Fibroblast of mammary gland (primary cell): ENCODE measurements at regions not wholly inside any gene's neighbourhood (a gene's known extent, or its start where the extent isn't known, plus 50 kb on each side); places are given as distances from the start of the nearest gene placed in this dataset.

ENCODE experiments used
- DNase-seq: peaks from one replicate; pipeline ENCODE4 v3.0.0-alpha.2; 2010; ENCODE audit warnings: low read depth
- H3K4me3 ChIP-seq: 2 replicates; pipeline ENCODE4 v1.5.1; 2011; ENCODE audit warnings: low read depth, mild to moderate bottlenecking, low read length, moderate library complexity; ENCODE audit not compliant: control insufficient read depth
- TF ChIP-seq, protein P1 (sequence below): conservative IDR thresholded peaks from 2 replicates; pipeline ENCODE4 v1.5.1; 2011; ENCODE audit warnings: low read depth, low read length, inconsistent platforms; ENCODE audit not compliant: control insufficient read depth, insufficient read depth

DNA sequence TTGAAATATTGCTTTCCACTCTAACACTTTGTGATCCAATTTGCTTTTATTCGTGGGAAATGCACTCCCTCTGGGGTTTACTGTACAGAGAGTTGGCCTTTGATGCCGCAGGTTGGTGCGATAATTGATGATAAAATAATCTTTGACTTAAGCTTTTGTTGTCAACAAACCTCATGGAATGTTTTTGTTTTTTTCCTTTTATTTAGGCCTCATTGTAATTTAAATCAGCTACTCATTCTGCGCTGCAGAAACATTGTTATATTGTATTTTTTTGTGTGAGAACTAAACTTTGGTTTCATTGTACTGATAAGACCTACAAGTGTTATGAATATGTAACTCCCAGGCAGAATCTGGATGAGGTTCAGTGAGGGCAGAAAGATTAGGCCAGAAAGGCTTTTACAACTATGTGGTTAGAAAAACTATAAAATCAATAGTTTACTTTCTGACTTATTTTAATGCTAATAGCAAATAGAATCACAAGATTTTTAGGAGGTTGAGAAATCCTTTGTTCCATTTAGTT is 76.8 kb upstream of the POM121L12 start:
- H3K4me3 ChIP-seq = no peak overlapping the region
- TF ChIP-seq, protein P1, sequence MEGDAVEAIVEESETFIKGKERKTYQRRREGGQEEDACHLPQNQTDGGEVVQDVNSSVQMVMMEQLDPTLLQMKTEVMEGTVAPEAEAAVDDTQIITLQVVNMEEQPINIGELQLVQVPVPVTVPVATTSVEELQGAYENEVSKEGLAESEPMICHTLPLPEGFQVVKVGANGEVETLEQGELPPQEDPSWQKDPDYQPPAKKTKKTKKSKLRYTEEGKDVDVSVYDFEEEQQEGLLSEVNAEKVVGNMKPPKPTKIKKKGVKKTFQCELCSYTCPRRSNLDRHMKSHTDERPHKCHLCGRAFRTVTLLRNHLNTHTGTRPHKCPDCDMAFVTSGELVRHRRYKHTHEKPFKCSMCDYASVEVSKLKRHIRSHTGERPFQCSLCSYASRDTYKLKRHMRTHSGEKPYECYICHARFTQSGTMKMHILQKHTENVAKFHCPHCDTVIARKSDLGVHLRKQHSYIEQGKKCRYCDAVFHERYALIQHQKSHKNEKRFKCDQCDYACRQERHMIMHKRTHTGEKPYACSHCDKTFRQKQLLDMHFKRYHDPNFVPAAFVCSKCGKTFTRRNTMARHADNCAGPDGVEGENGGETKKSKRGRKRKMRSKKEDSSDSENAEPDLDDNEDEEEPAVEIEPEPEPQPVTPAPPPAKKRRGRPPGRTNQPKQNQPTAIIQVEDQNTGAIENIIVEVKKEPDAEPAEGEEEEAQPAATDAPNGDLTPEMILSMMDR = no peak
- no peak for DNase-seq

DNA sequence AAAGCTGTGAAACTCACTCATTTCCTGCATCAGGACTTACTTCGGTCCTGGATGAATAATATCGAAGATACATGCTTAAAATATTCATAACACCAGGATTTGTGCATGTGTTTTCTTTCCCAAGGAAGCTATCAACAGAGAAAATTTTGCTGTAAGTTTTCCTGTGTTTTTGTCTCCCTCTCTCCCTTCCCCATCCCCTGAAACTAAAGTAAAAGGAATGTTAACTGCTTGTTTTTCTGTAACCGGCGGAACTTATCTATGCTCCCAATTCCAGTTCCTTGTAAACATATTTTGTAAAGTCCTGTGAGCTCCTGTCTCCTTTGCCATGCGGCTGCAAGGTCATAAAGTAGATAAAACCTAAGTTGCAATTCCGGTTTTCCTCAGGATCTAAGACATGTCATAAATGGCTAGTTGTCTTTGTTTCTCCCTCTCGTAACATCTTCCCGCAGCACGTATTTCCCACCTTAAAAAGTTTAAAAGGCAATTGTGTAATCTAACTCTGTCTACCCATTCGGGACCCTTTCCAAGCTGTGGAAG is 79.0 kb upstream of the POM121L12 start:
- H3K4me3 ChIP-seq = no peak overlapping the region
- TF ChIP-seq, protein P1 = no peak
- no peak for DNase-seq

DNA sequence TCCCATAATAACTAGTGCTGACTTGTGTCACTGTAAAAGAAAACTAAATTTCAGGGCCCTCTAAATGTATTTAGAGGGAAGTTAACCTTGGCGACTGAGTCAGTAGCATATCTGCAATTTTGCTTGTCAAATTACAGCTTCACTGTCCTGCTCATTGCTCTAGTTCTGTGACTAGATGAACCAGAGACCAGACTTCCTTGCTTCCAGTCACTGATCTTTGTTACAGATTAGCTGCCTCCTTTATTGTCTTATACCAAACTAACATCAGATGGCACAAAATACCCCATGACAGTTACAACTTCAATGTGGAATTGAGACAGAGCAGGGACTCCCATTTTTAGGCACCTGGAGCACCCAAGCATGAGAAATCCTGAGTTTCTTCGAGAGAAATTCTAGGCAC is 79.9 kb upstream of the POM121L12 start:
- TF ChIP-seq, protein P1 = no peak
- H3K4me3 ChIP-seq = no peak overlapping the region
- no peak for DNase-seq

DNA sequence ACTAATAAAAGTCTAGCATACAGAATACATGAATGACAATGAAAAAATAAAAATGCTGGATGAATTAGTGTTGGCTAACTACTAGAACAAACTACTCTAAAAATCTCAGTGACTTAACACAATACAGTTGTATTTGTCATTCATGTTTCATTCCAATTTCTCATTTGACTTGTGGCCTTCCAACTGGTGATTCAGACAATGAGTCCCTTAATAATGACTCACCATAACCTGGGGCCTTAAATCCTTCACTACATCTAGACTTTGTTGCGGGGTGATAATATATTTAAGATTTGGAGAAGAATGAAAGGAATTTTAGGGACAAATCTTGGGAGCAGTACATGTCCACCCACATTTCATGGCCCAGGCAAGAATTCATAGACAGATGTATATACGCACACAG is 90.5 kb upstream of the POM121L12 start:
- DNase-seq = peak; percentile 31
- no peak overlapping the region for H3K4me3 ChIP-seq
- TF ChIP-seq, protein P1 = no peak

DNA sequence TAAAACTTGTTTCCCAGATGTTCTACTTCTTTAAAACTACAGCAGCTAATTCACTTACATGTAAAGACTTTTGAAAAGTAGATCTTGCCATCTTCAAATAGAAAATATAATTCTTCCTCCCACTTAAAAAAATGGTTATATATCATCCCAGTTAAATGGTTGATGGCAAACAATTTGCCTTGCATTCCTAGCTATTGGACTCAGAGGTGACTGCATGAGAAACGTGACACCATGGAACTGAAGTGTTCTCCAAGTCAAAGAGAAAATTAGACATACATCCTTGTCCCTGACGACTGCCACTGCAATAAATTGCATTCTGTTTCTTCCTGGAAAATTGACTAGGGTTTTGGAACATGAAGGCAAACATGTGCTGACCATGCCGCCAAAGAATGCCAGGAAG is 95.0 kb upstream of the POM121L12 start:
- no peak for DNase-seq
- TF ChIP-seq, protein P1 = no peak
- H3K4me3 ChIP-seq = no peak overlapping the region

DNA sequence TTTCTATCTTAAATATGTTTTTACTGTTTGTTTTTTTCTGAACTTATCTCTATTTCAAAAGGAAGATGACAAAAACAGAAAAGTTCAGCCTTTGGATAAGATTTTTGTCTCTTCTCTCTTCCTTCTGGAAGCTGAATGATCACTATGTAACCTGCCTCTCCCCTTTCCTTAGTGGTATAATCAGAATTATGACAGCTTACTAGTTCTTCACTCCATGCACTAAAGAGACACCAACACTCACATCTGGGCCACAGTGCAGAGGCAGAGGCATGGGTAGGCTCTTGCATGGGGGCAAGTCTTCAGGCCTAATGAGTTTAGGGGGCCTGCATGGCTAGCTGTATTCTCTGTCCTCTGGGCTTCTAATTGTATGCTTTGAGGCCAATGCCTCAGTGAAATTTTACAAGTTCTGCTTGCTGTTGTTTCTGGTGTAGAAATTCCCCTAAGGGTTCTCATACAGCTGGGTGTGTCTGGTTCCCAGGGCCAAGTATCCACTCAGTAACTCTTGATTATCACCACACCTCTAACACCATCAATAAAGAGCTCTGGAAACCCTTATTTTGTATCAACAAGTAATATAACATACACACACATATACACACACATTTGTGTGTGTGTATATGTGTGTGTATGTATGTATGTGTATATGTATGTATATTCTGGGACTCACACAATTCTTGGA is 96.8 kb upstream of the POM121L12 start:
- DNase-seq = no peak
- H3K4me3 ChIP-seq = no peak overlapping the region
- TF ChIP-seq, protein P1 = no peak

DNA sequence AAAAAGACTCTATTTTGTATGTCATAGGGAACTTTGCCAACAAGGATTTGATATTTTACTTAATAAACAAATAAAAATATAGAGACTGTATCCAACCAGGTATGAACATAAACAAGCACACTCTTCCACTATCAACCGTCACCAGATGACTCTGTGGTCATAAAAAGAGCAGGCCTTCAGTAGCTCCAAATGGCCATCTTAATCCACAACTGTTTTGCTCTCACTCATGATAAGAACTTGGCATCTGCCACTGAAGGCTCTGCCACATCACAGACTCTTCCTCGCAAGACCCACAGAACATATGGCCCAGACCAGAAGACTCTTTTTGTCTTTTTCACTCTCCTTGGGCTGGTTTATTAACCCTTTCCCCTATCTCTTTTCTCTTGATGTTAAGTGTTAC is 98.7 kb upstream of the POM121L12 start:
- TF ChIP-seq, protein P1 = no peak
- DNase-seq = no peak

More for the DNA sequence above, 98.7 kb upstream of the POM121L12 start:
- no peak overlapping the region for H3K4me3 ChIP-seq
